NCI-H128 (cell line): ENCODE measurements at regions not wholly inside any gene's neighbourhood (a gene's known extent, or its start where the extent isn't known, plus 50 kb on each side); places are given as distances from the start of the nearest gene placed in this dataset.

Source experiments
- DNase-seq: peaks from one replicate; lab custom pipeline; 2025; ENCODE audit not compliant: unreplicated experiment; lab: John Stamatoyannopoulos, UW

- DNase-seq = no peak
Measured at GRCh38 chr6:54440549-54440948, 132.3 kb downstream of the TINAG start.

- DNase-seq = no peak
Measured at GRCh38 chr6:54441020-54441419, 132.8 kb downstream of the TINAG start.

GRCh38 chr6:54441687-54442248, 133.5 kb downstream of the TINAG start:
- DNase-seq = no peak

GRCh38 chr6:54445207-54445606, 137.0 kb downstream of the TINAG start:
- no peak for DNase-seq

GRCh38 chr6:54448617-54449016, 140.4 kb downstream of the TINAG start:
- DNase-seq = no peak

- no peak for DNase-seq
Measured at GRCh38 chr6:54451516-54451915, 143.3 kb downstream of the TINAG start.

- DNase-seq = no peak
Measured at GRCh38 chr6:54463354-54464024, 155.2 kb downstream of the TINAG start.

GRCh38 chr6:54465649-54466300, 157.5 kb downstream of the TINAG start:
- no peak for DNase-seq

- no peak for DNase-seq
Measured at GRCh38 chr6:54467384-54467783, 159.1 kb downstream of the TINAG start.

- DNase-seq = no peak
Measured at GRCh38 chr6:54473328-54473727, 165.1 kb downstream of the TINAG start.

- DNase-seq = no peak
Measured at GRCh38 chr6:54474898-54475297, 166.7 kb downstream of the TINAG start.

GRCh38 chr6:54481091-54481490, 172.8 kb downstream of the TINAG start:
- DNase-seq = no peak

GRCh38 chr6:54491431-54491830, 183.2 kb downstream of the TINAG start:
- DNase-seq = no peak

- no peak for DNase-seq
Measured at GRCh38 chr6:54493138-54493537, 184.9 kb downstream of the TINAG start.

GRCh38 chr6:54503144-54503543, 194.9 kb downstream of the TINAG start:
- no peak for DNase-seq

- no peak for DNase-seq
Measured at GRCh38 chr6:54515013-54515412, 206.8 kb downstream of the TINAG start.

- DNase-seq = no peak
Measured at GRCh38 chr6:54515713-54516112, 207.5 kb downstream of the TINAG start.

- DNase-seq = no peak
Measured at GRCh38 chr6:54516321-54516720, 208.1 kb downstream of the TINAG start.

- DNase-seq = no peak
Measured at GRCh38 chr6:54519161-54519560, 210.9 kb downstream of the TINAG start.

GRCh38 chr6:54525731-54526130, 217.5 kb downstream of the TINAG start:
- no peak for DNase-seq

- DNase-seq = no peak
Measured at GRCh38 chr6:54533567-54533966, 225.3 kb downstream of the TINAG start.

- DNase-seq = no peak
Measured at GRCh38 chr6:54535568-54535967, 227.3 kb downstream of the TINAG start.

GRCh38 chr6:54541541-54541940, 233.3 kb downstream of the TINAG start:
- no peak for DNase-seq
